K562 (cell line): ENCODE measurements at regions not wholly inside any gene's neighbourhood (a gene's known extent, or its start where the extent isn't known, plus 50 kb on each side); places are given as distances from the start of the nearest gene placed in this dataset.

Experiments
- ASH1L ChIP-seq: fragments of 450-650 bp; IDR thresholded peaks from 2 replicates; pipeline ENCODE4 v1.6.1; 2018; ENCODE audit warnings: borderline replicate concordance, mild to moderate bottlenecking, low read depth; ENCODE audit not compliant: partially characterized antibody
- CCNT2 ChIP-seq: IDR thresholded peaks from 2 replicates; pipeline ENCODE4 v1.6.1; 2011; ENCODE audit warnings: borderline replicate concordance, low read depth, mild to moderate bottlenecking, moderate library complexity, mixed read lengths, low read length; ENCODE audit not compliant: insufficient read length; ENCODE audit errors: extremely low read depth
- CEBPG ChIP-seq, 3 experiments: fragments of 200-800 bp in 1 of 3; sonication (Bioruptor generic) in 1 of 3; sonication (generic) in 1 of 3; formaldehyde crosslinking in 1 of 3; IDR thresholded peaks in 2 of 3; conservative IDR thresholded peaks in 1 of 3; 2 replicates each; pipeline versions ENCODE4 v1.6.1 to v1.8.0; 2016 to 2022; ENCODE audit warnings: missing compliant biosample characterization in 2 of 3, missing genetic modification characterization in 2 of 3, mild to moderate bottlenecking in 1 of 3, missing genetic modification reagents in 1 of 3
- CREM ChIP-seq: IDR thresholded peaks from 2 replicates; pipeline ENCODE4 v1.6.1; 2014; ENCODE audit warnings: antibody characterized with exemption, low read depth
- ETV1 ChIP-seq: fragments of 450-650 bp; conservative IDR thresholded peaks from 2 replicates; pipeline ENCODE4 v1.6.1; 2016; ENCODE audit warnings: missing genetic modification characterization, control low read depth, low read depth, missing compliant biosample characterization
- IRF2 ChIP-seq: sonication (generic); formaldehyde crosslinking; IDR thresholded peaks from 2 replicates; pipeline ENCODE4 v1.8.1; 2022; ENCODE audit warnings: mild to moderate bottlenecking, missing genetic modification reagents
- KLF1 ChIP-seq: fragments of 450-650 bp; IDR thresholded peaks from 2 replicates; pipeline ENCODE4 v1.6.1; 2016; ENCODE audit warnings: missing genetic modification characterization, missing compliant biosample characterization
- KLF13 ChIP-seq: fragments of 450-650 bp; IDR thresholded peaks from 2 replicates; pipeline ENCODE4 v1.6.1; 2016; ENCODE audit warnings: missing genetic modification characterization, low read depth, mild to moderate bottlenecking, missing compliant biosample characterization, moderate library complexity, borderline replicate concordance
- MAFF ChIP-seq: IDR thresholded peaks from 2 replicates; pipeline ENCODE4 v1.6.1; 2012; ENCODE audit warnings: low read length, improper control_type of control experiment
- MAFK ChIP-seq: IDR thresholded peaks from 2 replicates; pipeline ENCODE4 v1.6.1; 2011; ENCODE audit warnings: low read length, improper control_type of control experiment
- NRF1 ChIP-seq, 2 experiments: fragments of 450-650 bp; IDR thresholded peaks in 1 of 2; conservative IDR thresholded peaks in 1 of 2; 2 replicates each; pipeline ENCODE4 v1.6.1; 2014; ENCODE audit warnings: mild to moderate bottlenecking in 2 of 2
- PHB2 ChIP-seq: fragments of 450-650 bp; IDR thresholded peaks from 2 replicates; pipeline ENCODE4 v1.6.1; 2017; ENCODE audit warnings: low read depth
- PRPF4 ChIP-seq: fragments of 200-400 bp; formaldehyde crosslinking; IDR thresholded peaks from one replicate; pipeline ENCODE4 v1.6.1; 2017; ENCODE audit warnings: low read length, low read depth, mild to moderate bottlenecking; ENCODE audit not compliant: insufficient read depth, poor library complexity, severe bottlenecking
- RFX1 ChIP-seq: fragments of 450-650 bp; IDR thresholded peaks from 2 replicates; pipeline ENCODE4 v1.6.1; 2016; ENCODE audit warnings: mild to moderate bottlenecking, moderate library complexity
- SUPT5H ChIP-seq: fragments of 450-650 bp; IDR thresholded peaks from 2 replicates; pipeline ENCODE4 v1.6.1; 2016
- ZFP91 ChIP-seq: sonication (generic); formaldehyde crosslinking; IDR thresholded peaks from 2 replicates; pipeline ENCODE4 v1.8.0; 2022; ENCODE audit warnings: mild to moderate bottlenecking, missing genetic modification reagents
- ZNF316 ChIP-seq: fragments of 450-650 bp; IDR thresholded peaks from 2 replicates; pipeline ENCODE4 v1.6.1; 2016
- ZNF436 ChIP-seq: fragments of 250-450, 450-650 bp; sonication (Bioruptor Pico); formaldehyde crosslinking; IDR thresholded peaks from 2 replicates; pipeline ENCODE4 v1.7.0; 2020; ENCODE audit warnings: mild to moderate bottlenecking
- TF ChIP-seq, protein P1 (sequence below): sonication (generic); formaldehyde crosslinking; IDR thresholded peaks from 2 replicates; pipeline ENCODE4 v1.8.0; 2023; ENCODE audit warnings: mild to moderate bottlenecking, missing genetic modification reagents

DNA sequence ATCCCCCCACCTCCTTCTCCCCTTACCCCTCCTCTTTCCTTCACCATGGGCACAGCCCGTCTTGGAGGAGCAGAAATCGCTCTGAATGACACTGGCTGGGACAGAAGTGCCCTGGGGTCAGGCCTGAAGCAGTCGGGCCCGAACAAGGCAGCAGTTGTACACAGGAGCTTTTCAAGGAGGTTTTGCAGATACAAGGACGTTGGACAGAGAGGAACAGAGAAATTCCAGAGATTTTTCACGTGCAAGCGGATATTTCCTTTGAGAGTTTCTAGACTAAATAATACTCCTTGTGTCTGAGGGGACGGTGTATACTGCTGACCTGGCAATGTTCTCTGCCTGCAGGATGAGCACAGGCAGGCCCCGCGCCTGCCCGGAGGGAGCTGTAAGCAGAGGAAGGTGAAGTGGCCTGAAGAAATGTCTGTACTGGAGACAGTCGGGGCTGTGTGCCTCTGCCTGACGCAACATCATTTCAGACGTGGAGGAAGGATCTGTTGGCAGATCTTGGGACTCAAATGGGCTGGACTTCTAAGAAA lies 95.3 kb upstream of the SLC25A33 start (continued):
- TF ChIP-seq PRPF4 (no peak), ZFP91 (CRISPR knock-in tag) (no peak), CEBPG (CRISPR knock-in tag; IDR thresholded peaks at IDR 0.05) (no peak), CEBPG (tag; conservative IDR thresholded peaks at IDR 0.05 in 1 of 2, IDR thresholded peaks at IDR 0.05 in 1 of 2) (peak; percentile 43 to 71; a peak in 3 of 4 replicates), ASH1L (no peak), ETV1 (no peak), KLF1 (no peak), ZNF316 (peak; percentile 53), NRF1 (conservative IDR thresholded peaks at IDR 0.05 in 1 of 2, IDR thresholded peaks at IDR 0.05 in 1 of 2) (peak; percentile 15 to 35; a peak in 2 of 4 replicates), MAFF (0 out of 2 replicates have a peak, but pooled peaks have one; percentile 9), MAFK (peak; percentile 39), CREM (no peak), CCNT2 (no peak), PHB2 (no peak), ZNF436 (CRISPR knock-in tag) (no peak), RFX1 (no peak), KLF13 (tag) (no peak), IRF2 (no peak), SUPT5H (no peak)
- TF ChIP-seq, protein P1, sequence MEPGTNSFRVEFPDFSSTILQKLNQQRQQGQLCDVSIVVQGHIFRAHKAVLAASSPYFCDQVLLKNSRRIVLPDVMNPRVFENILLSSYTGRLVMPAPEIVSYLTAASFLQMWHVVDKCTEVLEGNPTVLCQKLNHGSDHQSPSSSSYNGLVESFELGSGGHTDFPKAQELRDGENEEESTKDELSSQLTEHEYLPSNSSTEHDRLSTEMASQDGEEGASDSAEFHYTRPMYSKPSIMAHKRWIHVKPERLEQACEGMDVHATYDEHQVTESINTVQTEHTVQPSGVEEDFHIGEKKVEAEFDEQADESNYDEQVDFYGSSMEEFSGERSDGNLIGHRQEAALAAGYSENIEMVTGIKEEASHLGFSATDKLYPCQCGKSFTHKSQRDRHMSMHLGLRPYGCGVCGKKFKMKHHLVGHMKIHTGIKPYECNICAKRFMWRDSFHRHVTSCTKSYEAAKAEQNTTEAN, result no peak
- TF ChIP-seq, all 486 proteins: peak for 6
